ENCODE measurements at regions not wholly inside any gene's neighbourhood (a gene's known extent, or its start where the extent isn't known, plus 50 kb on each side); places are given as distances from the start of the nearest gene placed in this dataset.

DNA sequence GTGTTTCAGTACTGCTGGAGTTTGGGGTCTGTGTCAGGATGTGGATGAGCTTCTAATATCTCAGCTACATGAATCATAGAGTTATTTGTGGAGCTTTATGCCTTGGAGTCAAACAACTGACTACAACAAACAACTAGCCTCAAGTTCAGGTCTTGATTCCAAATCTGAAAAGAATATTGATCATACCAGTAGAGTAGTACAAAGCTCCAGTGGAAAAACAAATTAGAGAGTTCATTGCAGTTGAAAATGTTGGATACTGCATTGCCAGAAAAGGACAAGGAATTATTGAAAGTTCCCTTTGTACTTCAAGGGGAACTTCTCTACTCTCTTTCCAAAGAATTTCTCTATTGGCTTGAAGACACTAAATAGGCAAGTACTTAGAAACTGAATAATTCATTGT is 117.6 kb upstream of the CTTNBP2 start:
- TF ChIP-seq, protein P1, sequence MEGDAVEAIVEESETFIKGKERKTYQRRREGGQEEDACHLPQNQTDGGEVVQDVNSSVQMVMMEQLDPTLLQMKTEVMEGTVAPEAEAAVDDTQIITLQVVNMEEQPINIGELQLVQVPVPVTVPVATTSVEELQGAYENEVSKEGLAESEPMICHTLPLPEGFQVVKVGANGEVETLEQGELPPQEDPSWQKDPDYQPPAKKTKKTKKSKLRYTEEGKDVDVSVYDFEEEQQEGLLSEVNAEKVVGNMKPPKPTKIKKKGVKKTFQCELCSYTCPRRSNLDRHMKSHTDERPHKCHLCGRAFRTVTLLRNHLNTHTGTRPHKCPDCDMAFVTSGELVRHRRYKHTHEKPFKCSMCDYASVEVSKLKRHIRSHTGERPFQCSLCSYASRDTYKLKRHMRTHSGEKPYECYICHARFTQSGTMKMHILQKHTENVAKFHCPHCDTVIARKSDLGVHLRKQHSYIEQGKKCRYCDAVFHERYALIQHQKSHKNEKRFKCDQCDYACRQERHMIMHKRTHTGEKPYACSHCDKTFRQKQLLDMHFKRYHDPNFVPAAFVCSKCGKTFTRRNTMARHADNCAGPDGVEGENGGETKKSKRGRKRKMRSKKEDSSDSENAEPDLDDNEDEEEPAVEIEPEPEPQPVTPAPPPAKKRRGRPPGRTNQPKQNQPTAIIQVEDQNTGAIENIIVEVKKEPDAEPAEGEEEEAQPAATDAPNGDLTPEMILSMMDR (IDR thresholded peaks at IDR 0.05) = no peak
- no peak for TF ChIP-seq POLR2A (IDR thresholded peaks at IDR 0.05)
